K562 (cell line): ENCODE measurements at regions not wholly inside any gene's neighbourhood (a gene's known extent, or its start where the extent isn't known, plus 50 kb on each side); places are given as distances from the start of the nearest gene placed in this dataset.
A peak's percentile ranks its signal among the peaks of the same experiment; 100 is the strongest.

Experiments used
- ATAC-seq: fragments of 200-7000 bp; cut with Tn5 transposase; 3 replicates; pipeline ENCODE4 v1.9.1; 2020; ENCODE audit warnings: moderate library complexity
- BruUV-seq: library from RNA; stranded (reverse); fragments of 400-500 nt; replicated peaks from 2 replicates; lab custom pipeline; 2021; lab: Mats Ljungman, UMichigan
- CTCF ChIA-PET: fragments of 300-600 bp; formaldehyde crosslinking; extraction: SDS; loops from one replicate; lab custom pipeline; 2021; ENCODE audit warnings: low intra/inter-chr PET ratio; lab: Yijun Ruan, JAX
- POLR2A ChIA-PET: fragments of 300-600, 350-650 bp; sonication (Branson Sonifier 250); formaldehyde crosslinking; extraction: SDS; loops from one replicate; lab custom pipeline; 2021; ENCODE audit warnings: antibody characterized with exemption, inconsistent platforms; lab: Yijun Ruan, JAX
- DNase-seq, 4 experiments: peaks; one replicate each; pipeline versions ENCODE4 v3.0.0 to v3.0.0-alpha.2; 2011 to 2018; ENCODE audit warnings: low spot score in 3 of 4, mixed read lengths in 3 of 4; ENCODE audit errors: extremely low read depth in 1 of 4
- FAIRE-seq: peaks from 2 replicates; lab custom pipeline; 2011; peaks lifted over from hg19 to GRCh38; lab: Jason Lieb, UNC
- H2AFZ ChIP-seq: 2 replicates; pipeline ENCODE4 v1.6.0; 2011; ENCODE audit warnings: low read depth, low read length, control low read depth, inconsistent platforms
- H3K27ac ChIP-seq: fragments of 200-600 bp; 3 replicates; pipeline ENCODE4 v1.8.0; 2011; ENCODE audit warnings: low read depth, mild to moderate bottlenecking, control low read depth, inconsistent platforms, low read length, moderate library complexity, mixed read lengths; ENCODE audit errors: extremely low read depth
- H3K27me3 ChIP-seq, 2 experiments: fragments of 300-600 bp in 1 of 2; 2 replicates in 1 of 2; 3 replicates in 1 of 2; pipeline versions ENCODE4 v1.6.0 to v1.8.0; 2011; ENCODE audit warnings: inconsistent platforms in 2 of 2, low read length in 2 of 2, mild to moderate bottlenecking in 1 of 2, mixed read lengths in 1 of 2, moderate library complexity in 1 of 2; ENCODE audit not compliant: control insufficient read depth in 2 of 2, insufficient read depth in 2 of 2
- H3K36me3 ChIP-seq: fragments of 300-600 bp; 3 replicates; pipeline ENCODE4 v1.8.0; 2011; ENCODE audit warnings: mild to moderate bottlenecking, low read length, inconsistent platforms; ENCODE audit not compliant: control insufficient read depth, insufficient read depth
- H3K4me1 ChIP-seq, 2 experiments: fragments of 200-600 bp in 1 of 2; replicated peaks in 1 of 2; 2 replicates in 1 of 2; 3 replicates in 1 of 2; pipeline versions ENCODE4 v1.5.1 to v1.8.0; 2011; ENCODE audit warnings: inconsistent platforms in 2 of 2, low read length in 2 of 2, mild to moderate bottlenecking in 1 of 2, mixed read lengths in 1 of 2, moderate library complexity in 1 of 2; ENCODE audit not compliant: control insufficient read depth in 2 of 2, insufficient read depth in 2 of 2
- H3K4me2 ChIP-seq: 2 replicates; pipeline ENCODE4 v1.6.1; 2011; ENCODE audit warnings: low read length, control low read depth, inconsistent platforms, mixed read lengths; ENCODE audit not compliant: insufficient read depth
- H3K4me3 ChIP-seq: fragments of 200-600 bp; sonication (generic), shearing (Covaris generic); 2 replicates; pipeline ENCODE4 v1.5.1; 2016; ENCODE audit warnings: control low read depth, inconsistent platforms
- H3K79me2 ChIP-seq: fragments of 200-600 bp; 3 replicates; pipeline ENCODE4 v1.8.0; 2011; ENCODE audit warnings: low read length, inconsistent platforms; ENCODE audit not compliant: control insufficient read depth, insufficient read depth
- H3K9ac ChIP-seq, 2 experiments: 2 replicates each; pipeline versions ENCODE4 v1.6.0 to v1.6.1; 2011; ENCODE audit warnings: low read depth in 2 of 2, low read length in 2 of 2, control low read depth in 1 of 2, inconsistent platforms in 1 of 2, mild to moderate bottlenecking in 1 of 2, mixed read lengths in 1 of 2; ENCODE audit not compliant: insufficient read depth in 1 of 2
- H3K9me1 ChIP-seq: one replicate; pipeline ENCODE4 v1.6.0; 2011; ENCODE audit warnings: inconsistent platforms, mild to moderate bottlenecking, low read length, moderate library complexity; ENCODE audit not compliant: control insufficient read depth, insufficient read depth
- H3K9me3 ChIP-seq: replicated peaks from 2 replicates; pipeline ENCODE4 v1.5.1; 2011; ENCODE audit warnings: low read depth, low read length, inconsistent platforms; ENCODE audit not compliant: control insufficient read depth, insufficient read depth
- H4K20me1 ChIP-seq: replicated peaks from 2 replicates; pipeline ENCODE4 v1.6.1; 2011; ENCODE audit warnings: low read length, inconsistent platforms, mixed read lengths; ENCODE audit not compliant: control insufficient read depth, insufficient read depth
- BRF1 ChIP-seq: IDR thresholded peaks from 3 replicates; pipeline ENCODE4 v1.6.1; 2011; ENCODE audit warnings: borderline replicate concordance, mild to moderate bottlenecking; ENCODE audit not compliant: insufficient read length; ENCODE audit errors: extremely low read depth
- CC2D1A ChIP-seq: fragments of 450-650 bp; IDR thresholded peaks from 2 replicates; pipeline ENCODE4 v1.6.1; 2017; ENCODE audit warnings: mild to moderate bottlenecking
- FOXJ3 ChIP-seq: sonication (generic); formaldehyde crosslinking; IDR thresholded peaks from 2 replicates; pipeline ENCODE4 v1.4.0; 2020; ENCODE audit warnings: mild to moderate bottlenecking, missing genetic modification reagents
- HCFC1 ChIP-seq: IDR thresholded peaks from 2 replicates; pipeline ENCODE4 v1.6.1; 2012; ENCODE audit warnings: low read depth, low read length, improper control_type of control experiment
- RB1 ChIP-seq: fragments of 450-650 bp; IDR thresholded peaks from 2 replicates; pipeline ENCODE4 v1.6.1; 2017; ENCODE audit warnings: low read depth, mild to moderate bottlenecking
- RBM22 ChIP-seq: fragments of 200-400 bp; formaldehyde crosslinking; IDR thresholded peaks from 2 replicates; pipeline ENCODE4 v1.6.1; 2018; ENCODE audit warnings: low read length, low read depth; ENCODE audit not compliant: poor library complexity, severe bottlenecking
- SETDB1 ChIP-seq: IDR thresholded peaks from one replicate; pipeline ENCODE4 v1.6.1; 2012; ENCODE audit warnings: low read length, control low read depth, inconsistent platforms
- SMC3 ChIP-seq: conservative IDR thresholded peaks from 2 replicates; pipeline ENCODE4 v1.6.1; 2011; ENCODE audit warnings: low read depth, low read length, improper control_type of control experiment; ENCODE audit not compliant: insufficient read depth
- TOE1 ChIP-seq, 2 experiments: fragments of 450-650 bp in 1 of 2; sonication (generic) in 1 of 2; formaldehyde crosslinking in 1 of 2; IDR thresholded peaks; 2 replicates each; pipeline versions ENCODE4 v1.7.1 to v1.8.0; 2016 to 2022; ENCODE audit warnings: borderline replicate concordance in 2 of 2, mild to moderate bottlenecking in 2 of 2, antibody characterized with exemption in 1 of 2, inconsistent platforms in 1 of 2, low read depth in 1 of 2, missing genetic modification reagents in 1 of 2, moderate library complexity in 1 of 2
- ZBTB7A ChIP-seq: IDR thresholded peaks from 2 replicates; pipeline ENCODE4 v1.6.1; 2011; ENCODE audit warnings: low read depth, mild to moderate bottlenecking, low read length, moderate library complexity, borderline replicate concordance; ENCODE audit not compliant: control insufficient read depth
- ZMIZ1 ChIP-seq, 2 experiments: fragments of 150-350 bp in 1 of 2; IDR thresholded peaks; 2 replicates each; pipeline ENCODE4 v1.6.1; 2012 to 2016; ENCODE audit warnings: low read depth in 2 of 2, low read length in 2 of 2, mild to moderate bottlenecking in 1 of 2, moderate library complexity in 1 of 2
- ZNF511 ChIP-seq: sonication (generic); formaldehyde crosslinking; IDR thresholded peaks from 2 replicates; pipeline ENCODE4 v1.8.0; 2022; ENCODE audit warnings: mild to moderate bottlenecking, missing genetic modification reagents
- ZNF740 ChIP-seq, 3 experiments: fragments of 200-800 bp in 1 of 3; sonication (Bioruptor generic) in 1 of 3; sonication (generic) in 1 of 3; formaldehyde crosslinking in 1 of 3; IDR thresholded peaks; 2 replicates each; pipeline versions ENCODE4 v1.6.1 to v1.8.0; 2016 to 2022; ENCODE audit warnings: mild to moderate bottlenecking in 2 of 3, missing compliant biosample characterization in 2 of 3, missing genetic modification characterization in 2 of 3, missing genetic modification reagents in 1 of 3
- WGBS: fragments of 100-300 bp; shearing (Covaris generic); methylation state at CpG from one replicate; pipeline ENCODE4 v1.1.6; 2016; ENCODE audit warnings: low coverage, mixed read lengths; ENCODE audit not compliant: insufficient coverage; ENCODE audit errors: missing lambda C conversion rate; 5-methylcytosine and 5-hydroxymethylcytosine counted together
- in situ Hi-C: fragments of 300-500 bp; cut with MboI; formaldehyde crosslinking; loops from 4 replicates; pipeline ENCODE4 v1.15.0; 2018; ENCODE audit warnings: inconsistent platforms, mixed read lengths
- intact Hi-C: fragments of 100-400 bp; cut with micrococcal nuclease; formaldehyde crosslinking; loops from 2 replicates; pipeline ENCODE4 v1.14.2; 2022

- peaks cover 0 to 3% of the 10 kb centered on the region in 2 experiments; a peak in 2 of 5 replicates for H3K4me1 ChIP-seq
- H3K4me3 ChIP-seq: no peak overlapping the region
- intact Hi-C loops: loop anchor here (2.0 to 10.0 kb wide), 2 partner anchors 127 to 749 kb away; no protein-coding TSS in a partner anchor
- no peaks in the 10 kb centered on the region for H3K36me3 ChIP-seq
- no peak overlapping the region for H3K27ac ChIP-seq
- H3K27me3 ChIP-seq: peaks cover 13 to 44% of the 10 kb centered on the region in 2 experiments
- no peaks in the 10 kb centered on the region for H3K79me2 ChIP-seq
- BruUV-seq: no TSS peak
- H4K20me1 ChIP-seq: peaks cover 9% of the 10 kb centered on the region; the same call in 1 of the 2 replicates
- CTCF ChIA-PET: interaction anchor here (0.7 kb wide), 1 partner anchor 748 kb away, joined by 4 read pairs; no protein-coding TSS in a partner anchor
- H3K9me3 ChIP-seq: no peaks in the 10 kb centered on the region
- no peak overlapping the region for H3K4me2 ChIP-seq
- H3K9ac ChIP-seq: no peak overlapping the region
- peak; percentile 98 for ATAC-seq
- no peaks in the 10 kb centered on the region for H3K9me1 ChIP-seq
- POLR2A ChIA-PET: interaction anchor here (0.6 to 1.1 kb wide), 6 partner anchors 12 to 481 kb away, joined by 3 to 4 read pairs (median 3); no protein-coding TSS in a partner anchor
- no peak overlapping the region for H2AFZ ChIP-seq
- DNase-seq: peak; percentile 77 to 88 (median 86)
- in situ Hi-C loops: no loop called here
- peak; percentile 97 for FAIRE-seq
- WGBS: 0% methylated on average over 6 of the region's 7 CpGs
- TF ChIP-seq TOE1 (IDR thresholded peaks at IDR 0.05; ENCODE audit: borderline replicate concordance) (peak; percentile 33; the same call in 1 of the 2 replicates), TOE1 (CRISPR knock-in tag; IDR thresholded peaks at IDR 0.05; ENCODE audit: borderline replicate concordance, low read depth) (no peak), FOXJ3 (CRISPR knock-in tag) (no peak), CC2D1A (peak; percentile 35; the same call in 1 of the 2 replicates), ZNF740 (CRISPR knock-in tag; IDR thresholded peaks at IDR 0.05) (peak; percentile 84), ZNF740 (tag; IDR thresholded peaks at IDR 0.05) (no peak), ZNF511 (CRISPR knock-in tag) (peak; percentile 41; the same call in 1 of the 2 replicates), RBM22 (no peak), ZBTB7A (peak; percentile 66; the same call in 1 of the 2 replicates), ZMIZ1 (IDR thresholded peaks at IDR 0.05; ENCODE audit: low read depth in 2 of 2, low read length in 2 of 2) (no peak), SETDB1 (no peak), SMC3 (peak; percentile 70), RB1 (peak; percentile 65; the same call in 1 of the 2 replicates), HCFC1 (peak; percentile 30; the same call in 1 of the 2 replicates), BRF1 (no peak)
Measured at GRCh38 chr1:36576118-36576517, 93.4 kb upstream of the CSF3R start.
